ENCODE measurements at regions not wholly inside any gene's neighbourhood (a gene's known extent, or its start where the extent isn't known, plus 50 kb on each side); places are given as distances from the start of the nearest gene placed in this dataset.

- H3K9ac ChIP-seq (ENCODE audit: low read length): no peak overlapping the region
- no peaks in the 10 kb centered on the region for H3F3A ChIP-seq (ENCODE audit: insufficient read depth, low read length)
- H2AFZ ChIP-seq (ENCODE audit: low read length): no peak overlapping the region
- no peaks in the 10 kb centered on the region for H3K4me1 ChIP-seq (ENCODE audit: low read length)
- H3K9me2 ChIP-seq (replicated peaks; ENCODE audit: insufficient read depth, low read length): no peaks in the 10 kb centered on the region
- no peaks in the 10 kb centered on the region for H3K36me3 ChIP-seq (replicated peaks; ENCODE audit: insufficient read depth, low read length)
- no peak overlapping the region for H3K4me3 ChIP-seq (ENCODE audit: low read length)
- no peaks in the 10 kb centered on the region for H3K27me3 ChIP-seq (replicated peaks; ENCODE audit: insufficient read depth, low read length)
- H3K4me2 ChIP-seq (ENCODE audit: low read depth, low read length): no peak overlapping the region
- H3K79me2 ChIP-seq (ENCODE audit: low read length): no peaks in the 10 kb centered on the region
- TF ChIP-seq, protein P1, sequence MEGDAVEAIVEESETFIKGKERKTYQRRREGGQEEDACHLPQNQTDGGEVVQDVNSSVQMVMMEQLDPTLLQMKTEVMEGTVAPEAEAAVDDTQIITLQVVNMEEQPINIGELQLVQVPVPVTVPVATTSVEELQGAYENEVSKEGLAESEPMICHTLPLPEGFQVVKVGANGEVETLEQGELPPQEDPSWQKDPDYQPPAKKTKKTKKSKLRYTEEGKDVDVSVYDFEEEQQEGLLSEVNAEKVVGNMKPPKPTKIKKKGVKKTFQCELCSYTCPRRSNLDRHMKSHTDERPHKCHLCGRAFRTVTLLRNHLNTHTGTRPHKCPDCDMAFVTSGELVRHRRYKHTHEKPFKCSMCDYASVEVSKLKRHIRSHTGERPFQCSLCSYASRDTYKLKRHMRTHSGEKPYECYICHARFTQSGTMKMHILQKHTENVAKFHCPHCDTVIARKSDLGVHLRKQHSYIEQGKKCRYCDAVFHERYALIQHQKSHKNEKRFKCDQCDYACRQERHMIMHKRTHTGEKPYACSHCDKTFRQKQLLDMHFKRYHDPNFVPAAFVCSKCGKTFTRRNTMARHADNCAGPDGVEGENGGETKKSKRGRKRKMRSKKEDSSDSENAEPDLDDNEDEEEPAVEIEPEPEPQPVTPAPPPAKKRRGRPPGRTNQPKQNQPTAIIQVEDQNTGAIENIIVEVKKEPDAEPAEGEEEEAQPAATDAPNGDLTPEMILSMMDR (IDR thresholded peaks at IDR 0.05; ENCODE audit: low read length): no peak
- TF ChIP-seq EZH2 (optimal IDR thresholded peaks at IDR 0.05; ENCODE audit: low read depth, low read length) (no peak), EZH2phosphoT487 (IDR thresholded peaks at IDR 0.05; ENCODE audit: low read length) (no peak)
- no peaks in the 10 kb centered on the region for H3K9me3 ChIP-seq (replicated peaks; ENCODE audit: insufficient read depth, low read length)
- no peaks in the 10 kb centered on the region for H4K20me1 ChIP-seq (ENCODE audit: insufficient read depth, low read length)
- DNase-seq: no peak
- H3K27ac ChIP-seq (ENCODE audit: low read length): no peak overlapping the region
These were observed 152.7 kb upstream of the ADAMTS16 start for GRCh38 chr5:4987431-4987830.

- no peaks in the 10 kb centered on the region for H3K9me2 ChIP-seq (replicated peaks; ENCODE audit: insufficient read depth, low read length)
- H3K27me3 ChIP-seq (replicated peaks; ENCODE audit: insufficient read depth, low read length): no peaks in the 10 kb centered on the region
- H3K9ac ChIP-seq (ENCODE audit: low read length): no peak overlapping the region
- H3F3A ChIP-seq (ENCODE audit: insufficient read depth, low read length): no peaks in the 10 kb centered on the region
- no peak overlapping the region for H3K4me2 ChIP-seq (ENCODE audit: low read depth, low read length)
- H3K36me3 ChIP-seq (replicated peaks; ENCODE audit: insufficient read depth, low read length): no peaks in the 10 kb centered on the region
- H3K4me3 ChIP-seq (ENCODE audit: low read length): no peak overlapping the region
- no peaks in the 10 kb centered on the region for H3K79me2 ChIP-seq (ENCODE audit: low read length)
- TF ChIP-seq, protein P1 (IDR thresholded peaks at IDR 0.05; ENCODE audit: low read length): no peak
- TF ChIP-seq EZH2 (optimal IDR thresholded peaks at IDR 0.05; ENCODE audit: low read depth, low read length) (no peak), EZH2phosphoT487 (IDR thresholded peaks at IDR 0.05; ENCODE audit: low read length) (no peak)
- H2AFZ ChIP-seq (ENCODE audit: low read length): no peak overlapping the region
- H3K9me3 ChIP-seq (replicated peaks; ENCODE audit: insufficient read depth, low read length): no peaks in the 10 kb centered on the region
- H3K27ac ChIP-seq (ENCODE audit: low read length): no peak overlapping the region
- H3K4me1 ChIP-seq (ENCODE audit: low read length): no peaks in the 10 kb centered on the region
- no peak for DNase-seq
- no peaks in the 10 kb centered on the region for H4K20me1 ChIP-seq (ENCODE audit: insufficient read depth, low read length)
These were observed 151.0 kb upstream of the ADAMTS16 start for GRCh38 chr5:4989118-4989517.

GRCh38 chr5:4990017-4990416, 150.1 kb upstream of the ADAMTS16 start:
- Histone ChIP-seq H3K9me3 (replicated peaks; ENCODE audit: insufficient read depth, low read length) (no peaks in the 10 kb centered on the region), H3K27me3 (replicated peaks; ENCODE audit: insufficient read depth, low read length) (no peaks in the 10 kb centered on the region), H3K4me1 (ENCODE audit: low read length) (no peaks in the 10 kb centered on the region), H4K20me1 (ENCODE audit: insufficient read depth, low read length) (no peaks in the 10 kb centered on the region), H2AFZ (ENCODE audit: low read length) (no peak overlapping the region), H3K27ac (ENCODE audit: low read length) (no peak overlapping the region), H3K9ac (ENCODE audit: low read length) (no peak overlapping the region), H3F3A (ENCODE audit: insufficient read depth, low read length) (no peaks in the 10 kb centered on the region), H3K9me2 (replicated peaks; ENCODE audit: insufficient read depth, low read length) (no peaks in the 10 kb centered on the region), H3K79me2 (ENCODE audit: low read length) (no peaks in the 10 kb centered on the region), H3K4me3 (ENCODE audit: low read length) (no peak overlapping the region), H3K36me3 (replicated peaks; ENCODE audit: insufficient read depth, low read length) (no peaks in the 10 kb centered on the region), H3K4me2 (ENCODE audit: low read depth, low read length) (no peak overlapping the region)
- no peak for DNase-seq
- TF ChIP-seq, protein P1 (IDR thresholded peaks at IDR 0.05; ENCODE audit: low read length): no peak
- TF ChIP-seq EZH2 (optimal IDR thresholded peaks at IDR 0.05; ENCODE audit: low read depth, low read length) (no peak), EZH2phosphoT487 (IDR thresholded peaks at IDR 0.05; ENCODE audit: low read length) (no peak)

Data from MM.1S (cell line).